ENCODE measurements at regions not wholly inside any gene's neighbourhood (a gene's known extent, or its start where the extent isn't known, plus 50 kb on each side); places are given as distances from the start of the nearest gene placed in this dataset.
A peak's percentile ranks its signal among the peaks of the same experiment; 100 is the strongest.

DNA sequence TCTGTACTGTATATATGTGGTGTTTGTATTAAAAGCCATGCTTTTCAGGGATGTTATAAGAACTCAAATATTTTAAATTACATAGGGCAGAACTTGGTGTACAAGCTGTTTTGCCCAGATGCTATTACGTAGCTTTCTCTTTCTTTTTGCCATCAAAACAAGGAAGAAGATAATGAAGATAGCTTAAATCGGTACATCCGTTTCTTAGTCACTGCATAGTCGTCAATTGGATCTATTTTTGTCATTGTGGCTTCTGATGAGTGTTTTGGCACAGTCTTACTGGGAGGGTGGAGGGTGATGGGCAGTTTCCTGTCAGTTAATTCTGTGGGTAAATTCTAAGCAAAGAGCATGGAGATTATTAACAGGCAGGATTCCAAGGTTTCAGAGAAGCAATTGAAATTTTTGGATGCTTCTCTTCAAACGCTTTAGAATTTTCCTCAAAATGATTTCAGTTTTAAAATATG, 649.1 kb upstream of the GJE1 start:
- Histone ChIP-seq H3K36me3 (no peaks in the 10 kb centered on the region), H3K4me1 (peaks cover 0 to 37% (median 11%) of the 10 kb centered on the region in 12 donors), H3K9me3 (no peaks in the 10 kb centered on the region), H3K27ac (peak overlapping the region; percentile 38 to 87 (median 64)), H3K27me3 (no peaks in the 10 kb centered on the region), H3K4me3 (peak overlapping the region in 10 of 12 donors; percentile 9 to 45 (median 35))
- intact Hi-C loops (cut with DNase I), result loop anchor here in 4 of 10 donors (5.0 to 10.0 kb wide), 3 partner anchors 61 to 71 kb away; no protein-coding TSS in a partner anchor
- 0 to 2% (median 1%) methylated on average over 5 of the region's 5 CpGs for WGBS, 4 donors
- no peak for TF ChIP-seq POLR2A (IDR thresholded peaks at IDR 0.05)
- TF ChIP-seq, protein P1, sequence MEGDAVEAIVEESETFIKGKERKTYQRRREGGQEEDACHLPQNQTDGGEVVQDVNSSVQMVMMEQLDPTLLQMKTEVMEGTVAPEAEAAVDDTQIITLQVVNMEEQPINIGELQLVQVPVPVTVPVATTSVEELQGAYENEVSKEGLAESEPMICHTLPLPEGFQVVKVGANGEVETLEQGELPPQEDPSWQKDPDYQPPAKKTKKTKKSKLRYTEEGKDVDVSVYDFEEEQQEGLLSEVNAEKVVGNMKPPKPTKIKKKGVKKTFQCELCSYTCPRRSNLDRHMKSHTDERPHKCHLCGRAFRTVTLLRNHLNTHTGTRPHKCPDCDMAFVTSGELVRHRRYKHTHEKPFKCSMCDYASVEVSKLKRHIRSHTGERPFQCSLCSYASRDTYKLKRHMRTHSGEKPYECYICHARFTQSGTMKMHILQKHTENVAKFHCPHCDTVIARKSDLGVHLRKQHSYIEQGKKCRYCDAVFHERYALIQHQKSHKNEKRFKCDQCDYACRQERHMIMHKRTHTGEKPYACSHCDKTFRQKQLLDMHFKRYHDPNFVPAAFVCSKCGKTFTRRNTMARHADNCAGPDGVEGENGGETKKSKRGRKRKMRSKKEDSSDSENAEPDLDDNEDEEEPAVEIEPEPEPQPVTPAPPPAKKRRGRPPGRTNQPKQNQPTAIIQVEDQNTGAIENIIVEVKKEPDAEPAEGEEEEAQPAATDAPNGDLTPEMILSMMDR (IDR thresholded peaks at IDR 0.05), result no peak
- DNase-seq (peak in 3 of 5 donors; percentile 34 to 51 (median 41)), ATAC-seq (peak; percentile 82 to 97 (median 97))

DNA sequence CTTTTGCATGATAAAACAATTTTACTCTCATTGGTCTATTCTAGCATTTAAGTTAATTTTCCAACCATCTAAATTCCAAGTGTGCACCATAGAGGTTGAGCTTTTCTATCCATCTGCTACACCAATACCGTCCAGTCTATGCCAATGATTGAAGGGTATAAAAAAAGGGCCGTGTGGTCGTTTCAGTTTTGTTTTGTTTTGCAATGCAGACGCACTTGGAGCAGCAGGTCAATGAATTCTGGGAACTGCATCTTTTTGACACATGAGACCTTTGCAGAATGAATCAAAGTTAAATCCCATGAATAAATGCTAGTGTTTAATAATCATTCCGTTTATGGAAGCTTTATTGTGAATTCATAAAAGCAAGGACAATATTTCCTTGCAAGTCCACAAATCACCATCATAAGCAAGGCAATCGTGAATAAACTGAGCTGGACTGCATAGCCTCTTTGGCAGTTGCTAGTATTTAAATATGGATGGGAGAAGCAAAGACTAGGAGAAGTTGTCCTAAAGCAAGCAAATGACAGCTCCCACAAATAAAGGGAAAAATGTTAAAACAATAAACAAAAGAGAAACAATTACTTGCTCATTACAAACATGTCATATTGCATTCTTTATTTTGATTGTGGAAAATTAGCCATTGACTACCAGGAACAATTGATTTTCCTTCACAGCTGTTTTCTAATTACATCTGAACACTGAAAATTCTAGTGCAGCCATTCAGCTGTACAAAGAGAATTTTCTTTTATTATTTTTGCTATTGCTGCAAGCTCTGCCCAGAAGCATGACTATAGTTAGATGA, 649.7 kb upstream of the GJE1 start:
- H3K4me1 ChIP-seq, result peaks cover 0 to 34% (median 11%) of the 10 kb centered on the region in 12 donors
- no peak for DNase-seq
- intact Hi-C loops (cut with DNase I), result loop anchor here in 4 of 10 donors (5.0 to 10.0 kb wide), 3 partner anchors 62 to 72 kb away; no protein-coding TSS in a partner anchor
- H3K9me3 ChIP-seq, result no peaks in the 10 kb centered on the region
- H3K27me3 ChIP-seq, result no peaks in the 10 kb centered on the region
- ATAC-seq, result peak in 1 of 4 donors; percentile 33
- H3K4me3 ChIP-seq, result peak overlapping the region in 10 of 12 donors; percentile 9 to 45 (median 35)
- WGBS, 4 donors, result 30 to 47% (median 31%) methylated on average over 6 of the region's 6 CpGs
- TF ChIP-seq POLR2A (IDR thresholded peaks at IDR 0.05), result no peak
- TF ChIP-seq, protein P1 (IDR thresholded peaks at IDR 0.05), result no peak
- peak overlapping the region; percentile 38 to 87 (median 64) for H3K27ac ChIP-seq
- no peaks in the 10 kb centered on the region for H3K36me3 ChIP-seq

DNA sequence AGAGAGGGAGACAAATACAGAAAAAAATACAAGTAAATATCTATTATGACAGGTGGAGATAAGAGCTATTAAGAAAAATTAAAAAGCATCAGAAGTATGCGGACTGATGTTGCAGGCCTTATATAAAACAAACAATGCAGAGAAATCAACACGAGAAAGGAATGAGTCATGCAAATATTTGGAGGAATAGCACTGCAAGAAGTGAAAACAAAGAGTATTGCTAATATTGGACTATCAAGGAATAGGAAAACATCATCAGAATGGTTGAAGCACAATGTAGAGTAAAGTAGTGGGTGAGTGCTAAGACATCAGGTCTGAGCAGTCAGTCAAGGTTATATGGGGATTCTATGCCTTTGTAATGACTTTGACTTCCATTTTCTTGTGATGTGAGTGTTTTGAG, 657.5 kb upstream of the GJE1 start:
- intact Hi-C loops (cut with DNase I), result no loop called here
- Histone ChIP-seq H3K9me3 (no peaks in the 10 kb centered on the region), H3K27me3 (no peaks in the 10 kb centered on the region), H3K36me3 (no peaks in the 10 kb centered on the region), H3K27ac (no peak overlapping the region), H3K4me3 (no peak overlapping the region), H3K4me1 (no peaks in the 10 kb centered on the region)
- WGBS, 4 donors, result 78 to 86% (median 84%) methylated on average over 2 of the region's 2 CpGs
- ATAC-seq (no peak), DNase-seq (no peak)
- no peak for TF ChIP-seq POLR2A (IDR thresholded peaks at IDR 0.05)
- TF ChIP-seq, protein P1 (IDR thresholded peaks at IDR 0.05), result no peak

DNA sequence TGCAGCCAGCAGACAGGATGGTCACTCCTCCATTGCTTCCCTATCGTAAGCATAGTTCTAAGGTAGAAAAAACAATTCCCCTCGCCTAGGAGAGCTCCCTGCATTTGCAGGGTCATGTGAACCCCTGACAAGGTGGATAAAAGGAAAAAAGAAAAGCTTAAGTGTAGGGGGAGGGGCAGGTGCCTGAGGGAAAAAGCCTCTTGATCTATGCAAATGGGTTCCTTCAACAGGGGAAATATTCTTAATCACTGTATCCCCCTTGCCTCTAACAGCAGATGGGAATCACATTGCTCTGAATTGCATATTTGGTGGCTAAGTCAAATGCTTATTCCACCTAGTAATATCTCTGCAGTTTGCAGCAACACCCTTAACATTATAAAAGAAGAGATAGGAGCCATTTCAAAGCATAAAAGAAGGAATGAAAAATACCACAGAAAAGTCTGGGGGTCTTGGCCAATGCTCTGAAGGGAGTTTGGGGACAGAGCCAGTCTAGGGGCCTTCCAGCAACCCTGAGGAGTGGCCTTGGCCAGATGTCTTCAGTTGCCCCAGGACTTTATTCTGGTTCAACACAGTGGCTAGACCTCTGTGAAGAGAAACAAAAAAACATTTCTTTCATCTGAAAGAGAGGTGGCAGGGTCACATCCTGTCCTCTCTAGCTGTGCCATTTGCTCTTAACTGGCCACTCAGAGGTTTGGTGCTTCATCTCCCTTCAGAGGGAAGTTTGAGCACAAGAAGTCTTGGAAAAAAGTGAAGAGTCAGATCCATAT, 660.4 kb upstream of the GJE1 start:
- H3K27ac ChIP-seq, result no peak overlapping the region
- peaks cover 0 to 3% (median 0%) of the 10 kb centered on the region in 12 donors for H3K9me3 ChIP-seq
- H3K4me3 ChIP-seq, result no peak overlapping the region
- no peaks in the 10 kb centered on the region for H3K27me3 ChIP-seq
- TF ChIP-seq, protein P1 (IDR thresholded peaks at IDR 0.05), result no peak
- no peak for TF ChIP-seq POLR2A (IDR thresholded peaks at IDR 0.05)
- ATAC-seq (no peak), DNase-seq (no peak)
- WGBS, 4 donors, result 77 to 94% (median 86%) methylated on average over 2 of the region's 2 CpGs
- no peaks in the 10 kb centered on the region for H3K36me3 ChIP-seq
- peaks cover 0 to 9% (median 0%) of the 10 kb centered on the region in 12 donors for H3K4me1 ChIP-seq
- intact Hi-C loops (cut with DNase I), result no loop called here

All from heart left ventricle (tissue), 16 donors.